ENCODE measurements at regions not wholly inside any gene's neighbourhood (a gene's known extent, or its start where the extent isn't known, plus 50 kb on each side); places are given as distances from the start of the nearest gene placed in this dataset.

DNA sequence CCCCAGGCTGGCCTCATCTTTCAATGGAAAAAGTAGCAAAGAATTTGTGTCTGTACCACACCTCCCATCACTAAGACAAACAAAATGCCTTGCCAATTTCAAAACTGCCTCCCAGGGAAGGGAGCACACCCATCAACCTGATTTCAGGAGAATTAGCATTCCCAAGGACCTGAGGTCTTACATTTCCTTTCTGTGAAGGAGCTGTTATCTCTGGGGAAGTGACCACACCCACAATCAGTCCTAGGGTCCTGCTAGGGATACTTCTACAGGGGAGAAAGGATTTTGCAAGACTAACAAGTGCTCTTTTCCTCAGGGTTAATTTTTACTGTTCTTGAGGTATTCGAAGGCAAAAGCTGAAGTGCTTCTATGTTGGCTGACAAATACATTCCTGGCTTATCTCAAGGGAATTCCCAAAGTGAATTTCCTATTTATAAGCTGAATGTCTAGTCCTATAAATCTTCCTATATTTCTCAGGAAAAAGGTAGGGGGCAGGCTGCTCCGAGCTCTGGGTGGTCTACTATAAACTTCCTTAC, 97.4 kb upstream of the ITGA1 start:
- no peak for DNase-seq

GRCh38 chr5:52692039-52692438, 95.7 kb upstream of the ITGA1 start:
- DNase-seq: no peak

DNA sequence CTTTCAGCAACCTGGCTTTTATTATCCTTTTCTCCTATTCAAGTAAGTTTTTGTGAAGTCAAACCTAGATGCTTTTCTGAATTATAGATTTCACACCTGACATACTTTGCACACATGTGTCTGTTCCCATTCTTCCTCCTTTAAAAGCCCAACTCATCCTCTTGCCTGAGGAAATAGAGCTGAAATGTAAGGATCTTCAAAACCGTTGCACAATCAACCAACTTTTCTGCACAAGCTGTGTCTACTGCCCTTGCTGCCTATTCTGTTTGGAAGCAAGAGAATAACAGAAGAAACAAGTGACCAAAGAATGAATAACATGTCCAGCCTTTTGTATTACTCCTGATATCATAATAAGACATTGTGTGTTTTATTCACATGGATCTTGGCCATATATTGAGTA, 95.1 kb upstream of the ITGA1 start:
- no peak for DNase-seq

- peak in 1 of 2 donors; percentile 6 for DNase-seq
Measured at GRCh38 chr5:52693280-52693679, 94.4 kb upstream of the ITGA1 start.

DNA sequence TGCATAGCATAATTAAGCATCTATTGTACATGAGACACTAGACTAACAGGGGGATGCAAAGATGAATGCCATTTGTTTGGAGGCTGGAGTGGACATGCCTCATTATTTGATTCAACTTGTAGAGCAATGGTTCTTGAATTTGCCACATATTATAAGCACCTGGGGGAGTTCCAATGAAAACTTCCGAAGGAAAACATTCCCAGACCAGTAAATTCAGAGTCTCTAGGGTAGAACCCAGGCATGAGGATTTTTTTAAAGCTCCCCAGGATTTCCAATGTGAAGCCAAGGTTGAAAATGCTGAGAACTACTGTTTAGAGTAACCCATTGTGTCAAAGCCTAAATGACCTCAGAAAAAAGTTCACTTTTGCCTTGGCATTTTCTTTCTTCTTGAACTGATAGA, 93.9 kb upstream of the ITGA1 start:
- no peak for DNase-seq

GRCh38 chr5:52694648-52695047, 93.1 kb upstream of the ITGA1 start:
- no peak for DNase-seq

GRCh38 chr5:52702877-52703276, 84.8 kb upstream of the ITGA1 start:
- DNase-seq: no peak

- DNase-seq: no peak
Measured at GRCh38 chr5:52703321-52703720, 84.4 kb upstream of the ITGA1 start.

- no peak for DNase-seq
Measured at GRCh38 chr5:52705720-52706119, 82.0 kb upstream of the ITGA1 start.

DNA sequence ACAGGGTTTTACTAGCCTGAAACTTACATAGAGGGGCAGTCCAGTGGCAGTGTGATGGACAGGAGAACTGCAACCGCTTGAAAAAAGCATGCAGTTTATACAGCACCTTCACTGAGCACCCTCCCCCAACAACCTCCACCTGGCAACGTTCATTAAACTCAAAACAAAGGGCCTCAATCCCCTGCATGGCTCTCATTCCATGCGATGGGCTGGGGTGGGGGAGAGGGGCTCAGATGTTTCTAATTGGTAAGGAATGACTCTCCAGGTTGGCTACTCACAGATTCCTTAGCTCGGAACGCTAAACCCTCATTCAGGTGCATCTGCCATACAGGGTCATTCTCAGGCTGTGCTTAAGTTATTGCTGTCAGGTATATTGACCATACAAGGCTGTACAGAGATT, 80.9 kb upstream of the ITGA1 start:
- no peak for DNase-seq

- no peak for DNase-seq
Measured at GRCh38 chr5:52707616-52708015, 80.1 kb upstream of the ITGA1 start.

DNA sequence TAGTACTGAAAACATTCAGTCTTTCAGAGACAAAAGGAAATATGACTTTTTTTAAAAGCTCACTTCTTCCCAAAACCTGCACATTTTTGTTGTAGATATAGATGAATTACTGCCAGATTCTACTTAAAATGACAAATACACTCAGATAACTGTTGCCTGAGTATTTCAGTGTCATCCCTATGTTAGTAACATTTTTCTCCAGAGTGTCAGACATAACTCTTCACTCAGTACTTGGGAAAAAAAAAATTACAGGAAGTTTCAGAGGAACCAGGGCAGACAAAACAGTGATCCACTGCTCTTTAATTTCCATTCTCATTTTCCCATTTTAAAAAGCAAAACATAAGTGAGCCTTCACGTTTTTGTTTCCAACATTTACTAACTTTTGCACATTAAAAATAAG, 79.3 kb upstream of the ITGA1 start:
- DNase-seq: no peak

DNA sequence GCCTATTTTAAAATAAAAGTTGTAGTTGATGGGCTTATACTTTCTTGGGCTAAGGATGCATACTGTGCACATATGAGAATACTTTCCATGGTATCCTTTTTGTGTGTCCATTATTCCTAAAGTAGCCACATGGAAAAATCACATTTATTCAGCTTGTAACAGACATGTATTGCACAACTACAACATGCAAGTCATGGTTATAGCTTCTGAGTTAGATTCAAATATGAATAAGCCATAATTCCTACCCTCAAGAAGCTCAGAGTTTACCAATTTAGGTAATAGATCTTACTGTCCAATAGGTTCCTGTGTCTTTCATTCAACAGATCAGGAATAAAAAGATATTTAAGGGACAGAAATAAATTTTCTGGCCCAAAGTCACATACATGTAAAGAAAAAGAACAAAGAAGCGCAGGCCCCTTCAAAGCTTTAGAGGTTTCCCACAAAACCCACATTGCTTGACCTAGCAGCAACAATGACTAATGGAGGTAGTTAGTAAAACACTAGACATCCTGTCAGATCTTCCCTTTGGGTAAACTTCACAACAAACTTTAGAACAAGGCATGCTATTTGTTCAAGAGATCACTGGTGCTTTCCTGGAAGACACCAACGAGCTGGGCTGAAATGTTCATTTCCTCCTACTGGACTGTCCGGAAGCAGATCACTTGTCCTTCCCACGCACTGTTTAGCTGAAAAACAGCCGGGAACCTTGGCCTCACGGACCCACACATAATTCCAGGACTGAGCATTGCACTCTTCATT, 78.4 kb upstream of the ITGA1 start:
- no peak for DNase-seq

GRCh38 chr5:52710310-52710971, 77.3 kb upstream of the ITGA1 start:
- DNase-seq: no peak

DNA sequence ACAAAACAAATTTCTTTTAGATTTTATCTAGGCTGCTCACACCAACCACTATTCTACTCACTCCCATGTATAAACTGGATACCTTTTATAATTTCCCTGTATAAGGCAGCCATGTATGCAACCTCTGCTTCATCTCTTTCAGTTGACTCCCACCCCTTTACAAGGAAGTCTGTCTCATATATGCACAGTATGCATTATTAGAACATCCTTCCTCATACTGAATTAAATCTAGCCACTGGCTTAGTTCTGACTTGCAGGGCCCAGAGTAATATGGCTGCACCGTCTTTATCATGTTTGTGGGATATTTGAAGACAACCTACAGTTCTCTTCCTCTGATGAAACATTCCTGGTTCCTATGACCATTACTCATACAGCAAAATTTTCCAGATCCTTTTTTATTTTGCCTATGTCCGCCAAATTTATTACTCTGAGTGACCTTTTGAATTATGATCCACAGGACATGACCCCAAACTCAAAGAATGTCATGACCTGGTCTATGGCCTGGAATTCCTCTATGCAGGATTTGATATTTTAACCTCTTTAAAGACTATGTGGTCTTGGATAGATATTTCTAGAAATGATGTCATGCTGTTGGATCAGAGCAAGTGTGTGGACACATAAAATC, 76.6 kb upstream of the ITGA1 start:
- DNase-seq: no peak

DNA sequence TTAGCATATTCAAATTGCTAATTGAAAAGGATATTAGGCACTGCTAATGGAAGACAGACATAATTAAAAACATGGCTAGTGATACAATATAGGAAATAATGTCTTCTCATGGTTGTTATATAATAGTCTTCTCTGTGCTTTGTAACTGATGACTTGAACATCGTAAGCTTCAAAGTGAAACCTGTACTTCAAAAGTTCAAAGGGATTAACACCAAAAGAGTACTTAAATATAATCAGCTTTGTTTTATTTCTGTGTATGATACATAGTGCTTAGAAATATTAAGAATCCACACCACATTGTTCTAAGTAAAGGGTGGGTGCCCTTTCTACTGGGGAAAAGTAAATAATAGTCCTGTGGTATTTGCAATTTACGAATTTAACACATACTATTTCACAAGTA, 75.4 kb upstream of the ITGA1 start:
- no peak for DNase-seq

- peak; percentile 18 to 25 for DNase-seq
Measured at GRCh38 chr5:52725065-52725746, 62.5 kb upstream of the ITGA1 start.

GRCh38 chr5:52725808-52726207, 61.9 kb upstream of the ITGA1 start:
- DNase-seq: no peak

DNA sequence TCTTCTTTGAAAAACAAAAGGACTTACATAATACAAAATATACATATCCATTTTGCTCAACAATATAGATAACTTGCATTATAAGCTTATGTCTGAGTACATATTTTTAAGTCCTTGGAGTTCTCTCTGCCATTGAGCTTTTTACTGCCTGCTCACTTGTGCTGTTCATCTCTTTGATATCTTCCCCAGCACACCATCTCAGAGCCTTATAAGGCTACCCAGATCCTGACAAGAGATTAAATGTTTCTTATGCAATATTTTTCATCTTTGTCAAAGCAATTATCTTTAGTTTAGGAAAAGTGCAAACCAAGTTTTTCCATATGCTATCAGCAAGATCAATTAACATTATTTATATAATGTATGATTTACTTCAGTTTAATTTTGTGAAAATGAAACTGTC, 60.7 kb upstream of the ITGA1 start:
- DNase-seq: no peak

- DNase-seq: no peak
Measured at GRCh38 chr5:52727576-52727975, 60.1 kb upstream of the ITGA1 start.

GRCh38 chr5:52728224-52728623, 59.5 kb upstream of the ITGA1 start:
- no peak for DNase-seq

DNA sequence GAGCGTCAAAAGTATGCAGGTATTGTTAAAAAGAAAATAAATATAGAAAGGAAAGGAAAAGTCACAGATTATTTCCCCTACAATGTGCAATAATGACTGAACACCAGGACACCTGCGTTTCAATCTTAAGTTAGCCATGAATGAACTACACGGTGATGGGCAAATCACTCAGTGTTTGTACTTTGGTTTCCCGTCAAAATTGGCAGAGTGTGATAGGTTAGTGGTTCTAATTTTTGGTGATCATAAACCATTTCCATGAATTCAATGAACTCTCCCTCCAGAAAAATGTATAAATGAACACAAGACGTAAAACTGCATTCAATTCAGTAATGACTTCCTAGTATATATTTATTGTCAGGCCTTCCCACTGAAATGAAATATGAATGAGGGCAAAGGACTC, 59.0 kb upstream of the ITGA1 start:
- DNase-seq: no peak

DNA sequence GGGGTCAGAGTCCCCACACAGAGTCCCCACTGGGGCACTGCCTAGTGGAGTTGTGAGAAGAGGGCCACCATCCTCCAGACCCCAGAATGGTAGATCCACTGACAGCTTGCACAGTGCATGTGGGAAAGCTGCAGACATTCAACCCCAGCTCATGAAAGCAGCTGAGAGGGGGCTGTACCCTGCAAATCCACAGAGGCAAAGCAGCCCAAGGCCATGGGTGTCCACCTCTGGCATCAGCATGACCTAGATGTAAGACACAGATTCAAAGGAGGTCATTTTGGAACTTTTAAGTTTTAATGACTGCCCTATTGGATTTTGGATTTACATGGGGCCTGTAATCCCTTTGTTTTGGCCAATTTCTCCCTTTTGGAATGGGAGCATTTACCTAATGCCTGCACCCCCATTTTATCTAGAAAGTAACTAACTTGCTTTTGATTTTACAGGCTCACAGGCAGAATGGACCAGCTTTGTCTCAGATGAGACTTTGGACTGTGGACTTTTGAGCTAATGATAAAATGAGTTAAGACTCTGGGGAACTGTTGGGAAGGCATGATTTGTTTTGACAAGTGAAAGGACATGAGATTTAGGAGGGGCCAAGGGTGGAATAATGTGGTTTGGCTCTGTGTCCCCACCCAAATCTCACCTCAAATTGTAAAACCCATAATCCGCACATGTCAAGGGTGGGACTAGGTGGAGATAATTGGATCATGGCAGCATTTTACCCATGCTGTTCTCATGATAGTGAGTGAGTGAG, 56.3 kb upstream of the ITGA1 start:
- no peak for DNase-seq

Data from stimulated activated CD4-positive, alpha-beta T cell treated with anti-CD3 and anti-CD28 coated beads, Interleukin-2, amount 100 ng/mL, for 48 hours (primary cell).